GM12873 (cell line): ENCODE measurements at regions not wholly inside any gene's neighbourhood (a gene's known extent, or its start where the extent isn't known, plus 50 kb on each side); places are given as distances from the start of the nearest gene placed in this dataset.

Experiments used
- CTCF ChIP-seq: IDR thresholded peaks from 2 replicates; pipeline ENCODE4 v1.5.1; 2012; ENCODE audit warnings: low read depth, mild to moderate bottlenecking, moderate library complexity, low read length, control low read depth; ENCODE audit not compliant: insufficient read depth; ENCODE audit errors: missing control alignments

GRCh38 chr2:19785447-19785846, 116.3 kb downstream of the TTC32 start:
- no peak for TF ChIP-seq CTCF

GRCh38 chr2:19784456-19784855, 117.3 kb downstream of the TTC32 start:
- TF ChIP-seq CTCF, result no peak

DNA sequence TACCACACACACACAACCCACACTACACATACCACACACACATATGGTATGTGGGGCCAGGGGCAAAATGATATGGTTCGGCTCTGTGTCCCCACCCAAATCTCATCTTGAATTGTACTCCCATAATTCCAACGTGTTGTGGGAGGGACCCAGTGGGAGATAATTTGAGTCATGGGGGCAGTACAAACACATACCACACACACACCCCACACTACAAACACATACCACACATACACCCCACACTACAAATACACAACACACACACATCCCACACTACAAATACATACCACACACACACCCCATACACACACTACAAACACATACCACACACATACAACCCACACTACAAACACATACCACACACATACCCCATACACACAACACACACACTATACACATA, 117.8 kb downstream of the TTC32 start:
- no peak for TF ChIP-seq CTCF

GRCh38 chr2:19776941-19777514, 124.8 kb downstream of the TTC32 start:
- no peak for TF ChIP-seq CTCF

DNA sequence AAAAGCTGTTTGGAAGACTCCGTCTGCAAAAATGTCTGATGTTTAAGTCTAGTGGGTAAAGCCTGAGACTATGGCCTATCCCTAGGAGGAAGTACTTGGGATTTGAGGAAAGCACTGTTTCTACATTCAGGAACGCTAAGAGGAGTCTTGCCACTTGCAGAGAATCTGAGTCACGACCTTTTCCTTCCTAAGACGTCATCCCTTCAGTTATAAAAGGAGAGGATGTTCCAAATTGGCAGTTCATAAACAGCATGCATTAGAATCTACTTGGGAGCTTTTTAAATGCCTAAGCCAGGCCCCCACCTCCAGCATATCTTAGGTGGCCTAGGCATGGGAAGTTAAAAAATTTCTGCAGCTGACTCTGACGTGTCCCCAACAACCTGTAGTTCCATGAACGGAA, 125.9 kb downstream of the TTC32 start:
- TF ChIP-seq CTCF, result no peak

- TF ChIP-seq CTCF, result no peak
Measured at GRCh38 chr2:19775315-19775714, 126.5 kb downstream of the TTC32 start.

DNA sequence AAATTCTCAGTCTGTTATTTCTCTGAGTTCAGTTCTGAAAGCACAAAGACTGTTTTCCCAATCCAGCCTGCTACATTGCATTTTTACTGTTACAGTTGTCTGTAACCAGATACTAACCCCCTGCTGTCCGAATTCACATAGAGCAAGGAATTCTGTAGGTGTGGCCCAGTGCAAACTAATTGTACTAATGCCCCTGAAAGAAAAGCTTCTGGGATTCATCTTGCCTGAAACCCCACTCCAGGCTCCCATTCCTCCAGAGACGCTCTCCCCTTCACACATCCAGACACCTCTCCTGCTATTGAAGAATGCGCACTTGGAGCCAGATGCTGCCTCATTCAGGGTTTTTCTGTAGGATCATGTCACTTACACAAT, 127.0 kb downstream of the TTC32 start:
- TF ChIP-seq CTCF, result no peak

GRCh38 chr2:19772981-19773380, 128.8 kb downstream of the TTC32 start:
- no peak for TF ChIP-seq CTCF
